HG03139 (cell line): ENCODE measurements at regions not wholly inside any gene's neighbourhood (a gene's known extent, or its start where the extent isn't known, plus 50 kb on each side); places are given as distances from the start of the nearest gene placed in this dataset.
"Not testable (repeated sequence)": the region's sequence is repeated elsewhere in the genome, so short reads cannot be mapped to it uniquely, and the experiment has no call there.

Experiments used
- ATAC-seq: cut with Tn5 transposase; IDR thresholded peaks from one replicate; pipeline ENCODE4 v1.9.1; 2021; ENCODE audit not compliant: unreplicated experiment

GRCh38 chr20:53872561-53873229, 197.7 kb downstream of the BCAS1 start:
- no peak for ATAC-seq

- ATAC-seq = no peak
Observed at GRCh38 chr20:53872081-53872541, 198.3 kb downstream of the BCAS1 start.

GRCh38 chr20:53871541-53871940, 198.9 kb downstream of the BCAS1 start:
- no peak for ATAC-seq

GRCh38 chr20:53870426-53871315, 199.7 kb downstream of the BCAS1 start:
- no peak for ATAC-seq

GRCh38 chr20:53869466-53870258, 200.7 kb downstream of the BCAS1 start:
- peak; percentile 64 for ATAC-seq

- ATAC-seq = no peak
Observed at GRCh38 chr20:53867741-53868351, 202.5 kb downstream of the BCAS1 start.

GRCh38 chr20:53866794-53867740, 203.3 kb downstream of the BCAS1 start:
- ATAC-seq = peak; percentile 38

- ATAC-seq = no peak
Observed at GRCh38 chr20:53865901-53866793, 204.2 kb downstream of the BCAS1 start.

GRCh38 chr20:53864765-53865683, 205.4 kb downstream of the BCAS1 start:
- ATAC-seq = not testable (repeated sequence)

GRCh38 chr20:53863923-53864641, 206.3 kb downstream of the BCAS1 start:
- not testable (repeated sequence) for ATAC-seq

- not testable (repeated sequence) for ATAC-seq
Observed at GRCh38 chr20:53863535-53863922, 206.9 kb downstream of the BCAS1 start.

- ATAC-seq = not testable (repeated sequence)
Observed at GRCh38 chr20:53863039-53863438, 207.4 kb downstream of the BCAS1 start.

GRCh38 chr20:53862490-53862889, 207.9 kb downstream of the BCAS1 start:
- ATAC-seq = not testable (repeated sequence)

- ATAC-seq = not testable (repeated sequence)
Observed at GRCh38 chr20:53862136-53862397, 208.3 kb downstream of the BCAS1 start.

GRCh38 chr20:53859684-53860083, 210.7 kb downstream of the BCAS1 start:
- ATAC-seq = no peak

- not testable (repeated sequence) for ATAC-seq
Observed at GRCh38 chr20:53859009-53859408, 211.4 kb downstream of the BCAS1 start.

GRCh38 chr20:53858516-53858915, 211.9 kb downstream of the BCAS1 start:
- not testable (repeated sequence) for ATAC-seq
